HL-60 (cell line): ENCODE measurements at regions not wholly inside any gene's neighbourhood (a gene's known extent, or its start where the extent isn't known, plus 50 kb on each side); places are given as distances from the start of the nearest gene placed in this dataset.

Experiments
- SPI1 ChIP-seq: IDR thresholded peaks from 2 replicates; pipeline ENCODE4 v1.6.1; 2012; ENCODE audit warnings: low read depth, mild to moderate bottlenecking, borderline replicate concordance
- TF ChIP-seq, protein P1 (sequence below): IDR thresholded peaks from one replicate; pipeline ENCODE4 v1.5.1; 2011; ENCODE audit warnings: low read length, control low read depth, inconsistent platforms; ENCODE audit not compliant: insufficient read depth

DNA sequence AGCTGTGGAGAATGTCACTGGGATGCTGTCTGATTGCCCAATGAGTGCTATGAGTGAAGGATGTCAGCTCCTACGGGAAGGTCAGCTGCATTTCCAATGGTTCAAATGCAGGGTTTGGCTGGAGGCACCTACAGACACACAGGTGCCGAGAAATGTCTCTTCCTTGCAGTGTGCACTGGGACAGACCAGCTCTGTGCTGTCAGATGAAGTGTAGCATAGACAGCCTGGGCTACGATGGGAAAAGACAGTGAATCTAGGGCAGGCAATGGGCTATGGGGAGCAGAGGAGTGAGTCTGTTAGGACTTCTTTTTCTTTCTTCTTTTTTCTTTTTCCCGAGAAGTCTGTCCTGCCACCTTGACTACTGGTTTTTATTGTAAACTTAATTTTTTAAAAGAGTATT, 223.1 kb upstream of the EOMES start:
- TF ChIP-seq, protein P1, sequence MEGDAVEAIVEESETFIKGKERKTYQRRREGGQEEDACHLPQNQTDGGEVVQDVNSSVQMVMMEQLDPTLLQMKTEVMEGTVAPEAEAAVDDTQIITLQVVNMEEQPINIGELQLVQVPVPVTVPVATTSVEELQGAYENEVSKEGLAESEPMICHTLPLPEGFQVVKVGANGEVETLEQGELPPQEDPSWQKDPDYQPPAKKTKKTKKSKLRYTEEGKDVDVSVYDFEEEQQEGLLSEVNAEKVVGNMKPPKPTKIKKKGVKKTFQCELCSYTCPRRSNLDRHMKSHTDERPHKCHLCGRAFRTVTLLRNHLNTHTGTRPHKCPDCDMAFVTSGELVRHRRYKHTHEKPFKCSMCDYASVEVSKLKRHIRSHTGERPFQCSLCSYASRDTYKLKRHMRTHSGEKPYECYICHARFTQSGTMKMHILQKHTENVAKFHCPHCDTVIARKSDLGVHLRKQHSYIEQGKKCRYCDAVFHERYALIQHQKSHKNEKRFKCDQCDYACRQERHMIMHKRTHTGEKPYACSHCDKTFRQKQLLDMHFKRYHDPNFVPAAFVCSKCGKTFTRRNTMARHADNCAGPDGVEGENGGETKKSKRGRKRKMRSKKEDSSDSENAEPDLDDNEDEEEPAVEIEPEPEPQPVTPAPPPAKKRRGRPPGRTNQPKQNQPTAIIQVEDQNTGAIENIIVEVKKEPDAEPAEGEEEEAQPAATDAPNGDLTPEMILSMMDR: no peak
- TF ChIP-seq SPI1: no peak
